HUES48 (cell line): ENCODE measurements at regions not wholly inside any gene's neighbourhood (a gene's known extent, or its start where the extent isn't known, plus 50 kb on each side); places are given as distances from the start of the nearest gene placed in this dataset.
"Not testable (repeated sequence)": the region's sequence is repeated elsewhere in the genome, so short reads cannot be mapped to it uniquely, and the experiment has no call there.

Experiments
- H3K27ac ChIP-seq: one replicate; pipeline ENCODE4 v1.7.0; 2013; ENCODE audit warnings: low read depth, low read length, inconsistent platforms
- H3K27me3 ChIP-seq: 2 replicates; pipeline ENCODE4 v1.6.1; 2013; ENCODE audit warnings: mild to moderate bottlenecking, low read length; ENCODE audit not compliant: control insufficient read depth, insufficient read depth
- H3K36me3 ChIP-seq: 2 replicates; pipeline ENCODE4 v1.6.1; 2013; ENCODE audit warnings: low read length; ENCODE audit not compliant: control insufficient read depth, insufficient read depth
- H3K4me1 ChIP-seq: 2 replicates; pipeline ENCODE4 v1.6.1; 2013; ENCODE audit warnings: mild to moderate bottlenecking, low read length; ENCODE audit not compliant: control insufficient read depth, insufficient read depth
- H3K4me3 ChIP-seq: 2 replicates; pipeline ENCODE4 v1.5.1; 2013; ENCODE audit warnings: mild to moderate bottlenecking, low read depth, low read length
- H3K9ac ChIP-seq: 2 replicates; pipeline ENCODE4 v1.6.1; 2013; ENCODE audit warnings: mild to moderate bottlenecking, low read depth, low read length, moderate library complexity
- H3K9me3 ChIP-seq: 2 replicates; pipeline ENCODE4 v1.6.1; 2013; ENCODE audit warnings: low read length; ENCODE audit not compliant: control insufficient read depth, insufficient read depth

DNA sequence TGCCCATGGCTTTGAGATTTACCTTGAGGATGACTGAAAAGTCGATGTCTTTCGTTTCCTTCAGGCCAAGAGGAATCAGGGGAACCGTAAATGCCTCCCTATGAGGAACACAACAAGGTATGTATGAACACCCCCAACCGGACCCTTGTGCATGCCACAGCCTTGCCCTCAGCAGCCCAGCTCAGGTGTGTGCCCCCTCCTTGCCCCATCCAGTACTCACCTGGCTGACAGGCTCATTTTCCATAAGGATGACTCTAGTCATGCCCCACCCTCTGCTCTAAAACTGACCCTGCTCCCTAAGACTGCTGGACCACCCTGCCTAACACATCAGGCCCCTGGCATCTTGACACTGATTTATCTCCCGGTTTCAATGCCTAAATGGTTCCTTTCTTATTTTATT is 270.0 kb downstream of the GOLGA6L6 start:
- no peak overlapping the region; the same call in 1 of the 2 replicates for H3K4me3 ChIP-seq
- H3K36me3 ChIP-seq = no peaks in the 10 kb centered on the region
- no peak overlapping the region for H3K27ac ChIP-seq
- no peak overlapping the region for H3K9ac ChIP-seq
- no peaks in the 10 kb centered on the region for H3K4me1 ChIP-seq
- no peaks in the 10 kb centered on the region for H3K27me3 ChIP-seq
- peaks cover 87% of the 10 kb centered on the region for H3K9me3 ChIP-seq

DNA sequence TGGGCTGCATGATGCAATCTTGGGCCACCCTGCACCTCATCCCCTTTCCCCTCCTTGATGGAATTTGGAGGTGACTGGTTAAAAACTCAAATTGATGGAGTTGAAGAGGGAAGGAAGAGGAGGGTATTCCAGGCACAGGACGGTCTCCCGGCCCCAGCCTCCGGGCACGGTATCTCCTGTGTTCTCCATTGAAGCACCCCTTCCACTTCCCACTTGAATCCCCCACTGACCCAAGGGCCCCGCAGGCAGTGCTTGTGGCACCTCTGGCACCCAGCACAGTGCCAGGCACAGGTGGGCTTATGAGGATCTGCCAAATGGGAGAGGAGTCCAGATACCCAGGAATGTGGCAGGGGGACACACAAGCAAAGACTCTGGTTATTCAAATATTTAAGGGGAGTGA is 271.6 kb downstream of the GOLGA6L6 start:
- peaks cover 80% of the 10 kb centered on the region for H3K9me3 ChIP-seq
- H3K4me1 ChIP-seq, H3K27me3 ChIP-seq, H3K4me3 ChIP-seq, H3K27ac ChIP-seq, H3K9ac ChIP-seq, H3K36me3 ChIP-seq: not testable (repeated sequence)

DNA sequence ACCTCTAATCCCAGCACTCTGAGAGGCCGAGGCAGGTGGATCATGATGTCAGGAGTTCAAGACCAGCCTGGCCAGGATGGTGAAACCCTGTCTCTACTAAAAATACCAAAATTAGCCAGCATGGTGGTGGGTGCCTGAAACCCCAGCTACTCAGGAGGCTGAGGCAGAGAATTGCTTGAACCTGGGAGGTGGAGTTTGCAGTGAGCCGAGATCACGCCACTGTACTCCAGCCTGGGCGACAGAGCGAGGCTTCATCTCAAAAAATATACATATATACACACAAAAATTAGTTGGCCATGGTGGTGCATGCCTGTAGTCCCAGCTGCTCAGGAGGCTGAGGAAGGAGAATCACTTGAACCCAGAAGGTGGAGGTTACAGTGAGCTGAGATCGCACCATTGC is 273.6 kb downstream of the GOLGA6L6 start:
- not testable (repeated sequence) for H3K27me3 ChIP-seq, H3K4me1 ChIP-seq, H3K4me3 ChIP-seq, H3K27ac ChIP-seq, H3K36me3 ChIP-seq, H3K9ac ChIP-seq
- peaks cover 80% of the 10 kb centered on the region for H3K9me3 ChIP-seq

DNA sequence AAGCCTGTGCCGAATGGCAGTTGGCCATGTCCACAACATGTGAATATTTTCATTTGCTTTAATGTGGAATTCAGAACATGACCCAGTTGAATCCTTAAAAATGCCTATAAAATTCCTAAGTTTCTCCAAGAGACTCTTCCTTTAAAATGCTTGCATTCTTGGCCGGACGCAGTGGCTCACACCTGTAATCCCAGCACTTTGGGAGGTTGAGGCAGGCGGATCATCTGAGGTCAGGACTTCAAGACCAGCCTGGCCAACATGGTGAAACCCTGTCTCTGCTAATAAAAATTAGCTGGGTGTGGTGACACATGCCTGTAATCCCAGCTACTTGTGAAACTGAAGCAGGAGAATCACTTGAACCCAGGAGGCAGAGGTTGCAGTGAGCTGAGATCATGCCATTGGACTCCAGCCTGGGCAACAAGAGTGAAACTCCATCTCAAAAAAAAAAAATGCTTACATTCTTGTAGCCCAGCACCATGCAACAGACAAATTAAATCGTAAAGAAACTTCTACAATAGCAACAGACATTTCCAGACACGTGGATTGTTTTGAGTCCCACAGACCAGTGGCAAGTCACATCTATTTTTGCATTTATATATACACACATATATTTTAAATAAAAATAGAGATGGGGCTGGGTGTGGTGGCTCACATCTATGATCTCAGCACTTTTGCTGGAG is 274.4 kb downstream of the GOLGA6L6 start:
- H3K27ac ChIP-seq, H3K9ac ChIP-seq, H3K4me1 ChIP-seq, H3K4me3 ChIP-seq, H3K27me3 ChIP-seq, H3K36me3 ChIP-seq: not testable (repeated sequence)
- H3K9me3 ChIP-seq = peaks cover 79% of the 10 kb centered on the region

DNA sequence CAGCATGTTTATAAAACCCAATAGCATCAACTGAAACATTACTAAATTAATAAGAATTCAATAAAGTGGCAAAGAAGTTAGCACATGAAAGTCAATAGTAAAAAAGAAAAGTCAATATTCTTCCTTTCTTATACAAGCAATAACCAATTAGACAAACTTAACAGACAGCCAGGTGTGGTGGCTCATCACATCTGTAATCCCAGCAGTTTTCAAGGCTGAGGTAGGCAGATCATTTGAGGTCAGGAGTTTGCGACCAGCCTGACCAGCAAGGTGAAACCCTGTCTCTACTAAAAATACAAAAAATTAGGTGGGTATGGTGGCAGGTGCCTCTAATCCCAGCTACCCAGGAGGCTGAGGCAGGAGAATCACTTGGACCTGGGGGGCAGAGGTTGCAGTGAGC is 275.9 kb downstream of the GOLGA6L6 start:
- not testable (repeated sequence) for H3K36me3 ChIP-seq, H3K9ac ChIP-seq, H3K4me1 ChIP-seq, H3K4me3 ChIP-seq, H3K27me3 ChIP-seq, H3K27ac ChIP-seq
- H3K9me3 ChIP-seq = peaks cover 78% of the 10 kb centered on the region

DNA sequence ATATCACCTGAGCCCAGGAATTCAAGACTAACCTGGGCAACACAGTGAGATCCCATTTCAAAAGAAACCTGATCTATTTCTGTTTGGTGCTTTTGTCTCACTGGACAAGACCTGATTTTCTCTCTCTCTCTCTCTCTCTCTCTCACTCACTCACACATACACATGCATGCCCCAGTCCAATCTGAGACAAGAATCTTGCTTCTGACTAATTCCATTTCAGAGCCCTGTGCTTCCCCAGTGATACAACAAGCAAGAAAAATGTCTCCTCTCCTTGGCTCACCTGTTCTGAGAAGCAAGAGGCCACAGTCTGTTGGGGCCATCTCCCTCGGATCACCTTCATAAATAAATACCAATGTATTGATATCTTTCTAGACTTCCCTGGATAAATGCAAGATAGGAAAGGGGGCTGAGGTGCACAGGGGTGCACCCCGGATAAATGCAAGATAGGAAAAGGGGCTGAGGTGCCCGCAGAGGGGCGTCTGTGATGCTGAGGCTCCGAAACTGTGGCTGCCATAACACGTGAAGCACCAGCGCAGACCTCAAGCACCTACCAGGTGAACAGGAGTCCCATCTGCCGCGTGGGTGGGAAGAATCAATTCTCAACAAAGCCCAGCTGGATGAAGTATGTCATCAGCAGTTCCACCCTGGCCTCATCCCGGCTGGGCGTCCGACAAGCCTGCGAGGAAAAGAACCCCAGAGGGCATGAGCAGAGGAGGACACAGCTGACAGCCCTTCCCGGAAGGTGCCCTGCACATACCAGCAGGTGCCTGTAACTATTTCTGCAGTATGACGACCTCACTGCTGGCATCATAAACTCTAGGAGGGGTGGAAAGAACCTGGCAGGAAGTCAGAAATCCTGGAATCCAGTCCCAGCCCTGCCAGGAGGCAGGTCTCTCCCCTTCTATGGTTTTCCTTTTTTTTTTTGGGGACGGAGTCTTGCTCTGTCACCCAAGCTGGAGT is 280.0 kb downstream of the GOLGA6L6 start:
- peaks cover 71% of the 10 kb centered on the region for H3K9me3 ChIP-seq
- not testable (repeated sequence) for H3K27me3 ChIP-seq, H3K36me3 ChIP-seq, H3K27ac ChIP-seq, H3K4me3 ChIP-seq, H3K9ac ChIP-seq, H3K4me1 ChIP-seq

DNA sequence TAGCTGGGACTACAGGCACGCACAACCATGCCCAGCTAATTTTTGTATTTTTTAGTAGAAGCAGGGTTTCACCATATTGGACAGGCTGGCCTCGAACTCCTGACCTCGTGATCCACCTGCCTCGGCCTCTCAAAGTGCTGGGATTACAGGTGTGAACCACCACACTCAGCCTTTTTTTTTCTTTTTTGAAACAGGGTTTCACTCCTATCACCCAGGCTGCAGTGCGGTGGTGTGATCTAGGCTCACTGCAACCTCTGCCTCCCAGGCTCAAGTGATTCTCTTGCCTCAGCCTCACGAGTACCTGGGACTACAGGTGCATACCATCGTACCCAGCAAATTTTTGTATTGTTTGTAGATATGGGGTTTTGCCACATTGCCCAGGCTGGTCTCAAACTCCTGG is 280.9 kb downstream of the GOLGA6L6 start:
- H3K4me1 ChIP-seq, H3K27me3 ChIP-seq, H3K4me3 ChIP-seq, H3K9ac ChIP-seq, H3K36me3 ChIP-seq, H3K27ac ChIP-seq: not testable (repeated sequence)
- H3K9me3 ChIP-seq = peaks cover 67% of the 10 kb centered on the region

DNA sequence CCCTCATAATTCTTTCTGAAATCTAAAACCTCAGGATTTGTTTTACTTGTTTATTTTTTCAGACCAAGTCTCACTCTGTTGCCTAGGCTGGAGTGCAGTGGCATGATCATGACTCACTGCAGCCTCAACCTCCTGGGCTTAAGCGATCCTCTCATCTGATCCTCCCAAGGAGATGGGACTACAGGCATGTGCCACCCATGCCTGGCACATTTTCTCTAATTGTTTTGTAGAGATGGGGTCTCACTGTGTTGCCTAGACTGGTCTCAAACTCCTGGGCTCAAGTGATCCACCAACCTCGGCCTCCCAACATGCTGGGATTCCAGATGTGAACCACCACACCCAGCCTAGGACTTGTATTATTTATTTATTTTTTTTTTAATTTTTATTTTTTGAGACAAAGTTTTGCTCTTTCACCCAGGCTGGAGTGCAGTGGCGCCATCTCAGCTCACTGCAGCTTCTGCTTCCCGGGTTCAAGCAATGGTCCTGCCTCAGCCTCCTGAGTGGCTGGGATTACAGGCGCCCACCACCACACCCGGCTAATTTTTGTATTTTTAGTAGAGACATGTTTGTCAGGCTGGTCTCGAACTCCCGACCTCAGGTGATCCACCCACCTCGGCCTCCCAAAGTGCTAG is 281.9 kb downstream of the GOLGA6L6 start:
- H3K9me3 ChIP-seq = peaks cover 75% of the 10 kb centered on the region
- not testable (repeated sequence) for H3K27me3 ChIP-seq, H3K4me1 ChIP-seq, H3K36me3 ChIP-seq, H3K9ac ChIP-seq, H3K4me3 ChIP-seq, H3K27ac ChIP-seq

DNA sequence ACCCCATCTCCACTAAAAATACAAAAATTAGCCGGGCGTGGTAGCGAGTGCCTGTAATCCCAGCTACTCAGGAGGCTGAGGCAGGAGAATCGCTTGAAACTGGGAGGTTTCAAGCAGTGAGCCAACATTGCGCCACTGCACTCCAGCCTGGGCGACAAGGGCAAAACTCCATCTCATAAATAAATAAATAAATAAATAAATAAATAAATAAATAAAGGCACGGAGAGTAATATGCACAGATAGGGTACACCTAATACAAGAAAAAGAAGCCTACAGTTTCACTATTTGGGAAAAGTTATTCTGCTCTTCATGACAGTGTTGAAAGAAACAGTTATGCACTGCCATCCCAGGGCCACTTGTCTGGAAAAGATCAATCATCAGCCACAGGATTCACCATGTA is 285.2 kb downstream of the GOLGA6L6 start:
- H3K36me3 ChIP-seq, H3K27me3 ChIP-seq, H3K9ac ChIP-seq, H3K4me3 ChIP-seq, H3K4me1 ChIP-seq, H3K27ac ChIP-seq: not testable (repeated sequence)
- peaks cover 73% of the 10 kb centered on the region for H3K9me3 ChIP-seq

DNA sequence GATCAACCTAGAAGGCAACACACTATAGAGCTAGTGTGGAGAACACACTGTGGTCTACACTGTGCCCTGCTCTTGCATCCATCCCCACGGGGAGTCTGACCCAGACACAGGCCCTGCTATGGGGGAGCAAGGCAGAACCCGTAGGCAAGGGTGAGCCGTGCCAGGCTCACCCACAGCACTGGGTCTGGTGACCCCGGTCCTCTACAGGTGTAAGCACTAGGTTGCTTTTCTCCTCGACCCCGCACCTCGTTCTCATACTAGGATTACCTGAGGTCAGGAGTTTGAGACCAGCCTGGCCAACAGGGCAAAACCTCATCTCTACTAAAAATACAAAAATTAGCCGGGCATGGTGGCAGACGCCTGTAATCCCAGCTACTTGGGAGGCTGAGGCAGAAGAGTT is 286.0 kb downstream of the GOLGA6L6 start:
- not testable (repeated sequence) for H3K27ac ChIP-seq, H3K27me3 ChIP-seq, H3K4me1 ChIP-seq, H3K36me3 ChIP-seq, H3K9ac ChIP-seq, H3K4me3 ChIP-seq
- H3K9me3 ChIP-seq = peaks cover 72% of the 10 kb centered on the region

DNA sequence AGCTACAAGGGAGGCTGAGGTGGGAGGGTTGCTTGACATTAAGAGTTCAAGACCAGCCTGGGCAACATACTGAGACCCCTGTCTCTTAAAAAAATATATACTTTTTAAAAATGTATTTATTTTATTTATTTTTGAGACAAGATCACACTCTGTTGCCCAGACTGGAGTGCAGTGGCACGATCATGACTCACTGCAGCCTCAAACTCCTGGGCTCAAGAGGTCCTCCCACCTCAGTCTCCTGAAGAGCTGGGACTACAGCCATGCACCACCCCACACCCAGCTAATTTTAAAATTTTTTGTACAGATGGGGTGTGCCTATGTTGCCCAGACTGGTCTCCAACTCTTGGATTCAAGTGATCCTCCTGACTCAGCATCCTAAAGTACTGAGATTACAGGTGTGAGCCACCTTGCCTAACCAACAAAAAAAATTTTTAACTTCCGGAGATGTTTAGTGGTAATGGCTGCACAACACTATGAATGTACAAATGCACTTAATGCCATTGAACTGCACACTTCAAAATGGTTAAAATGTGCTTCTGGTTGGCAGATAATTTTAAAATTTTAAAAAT is 288.5 kb downstream of the GOLGA6L6 start:
- not testable (repeated sequence) for H3K36me3 ChIP-seq, H3K27ac ChIP-seq, H3K4me3 ChIP-seq, H3K9ac ChIP-seq, H3K4me1 ChIP-seq, H3K27me3 ChIP-seq
- H3K9me3 ChIP-seq = peaks cover 75% of the 10 kb centered on the region
